Occipital lobe (tissue), 1 donor: ENCODE measurements at regions not wholly inside any gene's neighbourhood (a gene's known extent, or its start where the extent isn't known, plus 50 kb on each side); places are given as distances from the start of the nearest gene placed in this dataset.
"Not testable (repeated sequence)": the region's sequence is repeated elsewhere in the genome, so short reads cannot be mapped to it uniquely, and the experiment has no call there.

Source experiments
- DNase-seq: peaks from one replicate; lab custom pipeline; 2025; lab: John Stamatoyannopoulos, UW

DNA sequence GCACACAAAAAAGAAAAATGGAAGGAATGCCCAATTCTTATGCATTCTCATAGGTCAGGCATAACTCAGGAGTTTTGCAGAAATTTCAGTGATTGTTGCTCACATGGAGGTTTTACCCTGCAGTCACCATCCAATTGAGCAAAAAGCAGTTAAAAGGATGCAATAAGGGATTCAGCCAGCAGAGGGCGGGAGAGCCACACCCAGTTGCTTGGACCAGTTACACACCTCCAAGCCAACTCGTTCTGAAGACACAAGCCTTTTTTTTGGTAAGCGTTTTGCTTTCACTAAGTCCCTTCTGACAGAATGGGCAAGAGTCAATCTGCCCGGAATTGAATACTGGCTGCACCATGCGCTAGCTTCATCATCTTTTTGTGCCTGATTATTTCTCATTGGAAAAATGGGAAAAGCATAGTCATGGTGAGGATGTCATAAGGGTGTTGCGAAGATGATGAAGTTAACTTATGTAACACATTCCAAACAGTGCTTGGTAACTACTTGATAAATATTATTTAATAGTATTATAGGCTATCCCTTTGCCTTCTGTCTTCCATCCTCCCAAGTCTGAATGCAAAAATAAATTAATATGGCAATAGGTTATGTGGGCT is 154.4 kb upstream of the SGO1 start:
- DNase-seq: peak; percentile 30

DNA sequence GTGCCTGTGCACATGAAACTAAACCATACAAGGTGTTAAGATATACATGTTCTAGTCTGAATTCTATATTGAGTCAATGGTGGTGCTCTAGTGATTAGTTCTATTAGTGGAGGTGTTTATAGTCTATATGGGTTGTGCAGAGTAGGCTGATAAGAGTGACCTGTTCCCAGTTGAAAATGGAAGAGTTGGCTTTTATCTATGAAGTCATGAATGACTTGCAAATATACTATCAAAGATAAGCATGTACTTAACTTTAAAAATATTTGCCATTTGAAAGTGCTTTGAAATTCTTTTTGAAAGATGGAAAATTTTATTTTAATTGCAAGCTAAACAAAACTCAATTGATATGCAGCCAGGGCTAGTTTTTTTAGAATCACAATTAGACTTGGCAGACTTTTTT is 150.6 kb upstream of the SGO1 start:
- no peak for DNase-seq

DNA sequence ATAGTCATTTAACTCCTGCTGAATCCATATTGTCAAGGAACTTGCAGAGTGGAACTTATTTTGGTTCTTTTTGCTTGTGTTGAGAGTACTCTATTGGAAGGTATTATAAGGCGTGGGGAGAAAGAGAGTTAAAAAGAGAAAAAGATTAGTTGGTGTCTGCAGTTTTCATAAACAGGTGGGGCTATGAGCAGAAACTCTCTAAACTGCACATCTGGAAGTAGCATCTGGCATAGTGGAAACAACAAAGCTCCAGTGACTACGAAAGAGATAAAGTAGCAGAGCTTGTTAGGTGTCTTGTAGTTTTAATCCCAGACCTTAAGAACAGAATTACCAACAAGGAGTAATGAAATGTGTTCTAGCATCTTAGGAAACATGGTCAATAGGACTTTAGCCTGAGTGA is 148.8 kb upstream of the SGO1 start:
- no peak for DNase-seq

DNA sequence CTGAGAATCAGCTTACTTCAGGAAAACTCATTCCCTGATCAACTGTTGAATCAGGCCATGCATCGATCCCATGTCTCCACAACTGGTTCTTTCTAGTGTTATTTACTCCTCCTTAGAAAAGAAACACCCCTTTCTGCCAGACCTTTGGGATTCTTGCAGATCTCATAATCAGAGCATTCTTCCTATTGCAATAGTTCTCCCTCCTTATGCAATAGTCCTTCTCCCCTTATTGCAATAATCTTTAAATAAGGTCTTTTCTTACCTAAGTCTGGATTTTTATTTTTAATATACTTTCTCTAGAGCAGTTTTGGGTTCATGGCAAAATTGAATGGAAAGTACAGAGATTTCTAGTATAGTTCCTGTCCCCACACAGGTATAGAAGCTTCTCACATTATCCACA is 141.9 kb upstream of the SGO1 start:
- DNase-seq: no peak

DNA sequence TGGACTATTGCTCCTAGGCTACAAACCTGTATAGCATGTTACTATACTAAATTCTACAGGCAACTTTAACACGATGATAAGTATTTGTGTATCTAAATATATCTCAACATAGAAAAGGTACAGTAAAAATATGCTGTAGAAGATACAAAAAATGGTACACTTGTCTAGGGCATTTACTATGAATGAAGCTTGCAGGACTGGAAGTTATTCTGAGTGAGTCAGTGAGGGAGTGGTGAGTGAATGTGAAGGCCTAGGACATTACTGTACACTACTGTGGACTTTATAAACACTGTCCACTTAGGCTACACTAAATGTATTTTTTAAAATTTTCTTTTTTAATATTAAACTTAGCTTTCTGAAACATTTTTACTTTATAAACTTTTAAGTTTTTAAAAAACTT is 140.5 kb upstream of the SGO1 start:
- DNase-seq: no peak

DNA sequence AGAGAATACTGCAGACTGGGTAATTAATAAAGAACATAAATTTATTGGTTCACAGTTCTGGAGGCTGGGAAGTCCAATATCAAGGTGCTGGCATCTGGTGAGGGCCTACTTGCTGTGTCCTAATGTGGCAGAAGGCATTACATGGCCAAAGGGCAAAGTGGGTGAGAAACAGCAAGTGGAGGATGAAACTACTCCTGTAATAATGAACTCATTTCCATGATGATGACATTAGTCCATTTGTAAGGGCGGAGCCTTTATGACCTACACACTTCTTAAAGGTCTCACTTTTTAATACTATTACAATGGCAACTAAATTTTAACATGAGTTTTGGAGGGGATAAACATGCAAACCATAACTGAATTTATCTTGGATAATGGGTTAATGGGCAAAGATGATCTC is 139.6 kb upstream of the SGO1 start:
- no peak for DNase-seq

DNA sequence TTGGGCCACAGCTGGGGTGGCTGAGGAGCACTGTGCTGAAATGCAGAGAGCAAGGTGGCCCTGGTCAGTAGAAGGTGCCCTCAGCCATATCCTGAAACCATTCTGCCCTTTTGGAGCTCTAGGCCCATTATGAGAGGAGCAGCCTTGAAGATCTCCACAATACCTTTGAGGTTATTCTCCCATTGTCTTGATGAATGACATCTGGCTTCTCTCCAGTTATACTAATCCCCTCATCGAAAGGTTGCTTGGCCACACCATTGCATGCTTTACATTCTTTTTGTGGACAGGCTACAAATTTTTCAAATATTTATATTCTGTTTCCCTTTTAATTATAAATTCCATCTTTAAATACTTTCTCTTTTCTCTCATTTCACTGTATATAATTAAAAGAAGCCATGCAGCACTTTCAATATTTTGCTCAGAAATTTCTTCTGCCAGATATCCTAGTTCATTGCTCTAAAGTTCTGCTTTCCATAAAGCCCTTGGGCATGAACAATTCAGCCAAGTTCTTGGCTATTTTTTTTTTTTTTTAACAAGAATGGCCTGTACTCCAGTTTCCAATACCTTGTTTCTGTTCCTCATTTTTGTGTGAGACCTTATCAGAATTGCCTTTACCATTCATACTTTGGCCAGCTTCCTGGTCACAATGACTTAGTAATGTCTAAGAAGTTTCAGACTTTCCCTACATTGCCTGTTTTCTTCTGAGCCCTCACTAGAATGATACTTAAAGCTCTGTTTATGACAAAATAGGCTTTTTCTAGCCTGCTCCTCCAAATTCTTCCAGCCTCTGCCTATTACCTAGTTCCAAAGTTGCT is 138.9 kb upstream of the SGO1 start:
- DNase-seq: no peak

DNA sequence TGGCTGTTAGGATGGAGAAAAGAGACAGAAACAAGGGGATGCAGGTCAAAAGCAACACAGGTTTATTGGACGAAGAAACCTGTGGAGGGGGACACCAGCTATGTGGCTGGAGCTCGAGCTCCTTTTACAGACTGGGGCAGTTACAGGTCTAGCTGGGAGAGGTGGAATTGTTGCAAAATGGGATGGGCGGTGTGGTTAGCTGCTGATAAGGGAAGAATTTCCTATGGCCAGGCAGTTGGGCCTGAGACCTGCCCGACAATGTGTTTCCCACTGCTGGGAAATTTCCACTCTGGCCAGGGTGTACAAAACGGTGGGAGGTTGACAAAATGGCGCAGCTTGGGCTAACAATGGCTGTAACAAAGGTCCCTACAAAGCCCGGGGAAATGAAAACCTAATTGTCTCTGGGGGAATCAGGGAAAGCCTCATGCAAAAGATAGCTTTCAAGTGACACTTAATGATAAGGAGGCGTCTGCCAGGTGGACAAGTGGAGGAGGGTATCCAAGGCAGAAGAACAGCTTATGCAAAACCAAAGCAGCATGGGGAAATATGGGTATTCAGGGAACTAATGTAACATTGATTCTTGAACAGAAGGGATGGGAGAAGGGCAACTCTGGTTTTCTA is 137.4 kb upstream of the SGO1 start:
- DNase-seq: no peak

DNA sequence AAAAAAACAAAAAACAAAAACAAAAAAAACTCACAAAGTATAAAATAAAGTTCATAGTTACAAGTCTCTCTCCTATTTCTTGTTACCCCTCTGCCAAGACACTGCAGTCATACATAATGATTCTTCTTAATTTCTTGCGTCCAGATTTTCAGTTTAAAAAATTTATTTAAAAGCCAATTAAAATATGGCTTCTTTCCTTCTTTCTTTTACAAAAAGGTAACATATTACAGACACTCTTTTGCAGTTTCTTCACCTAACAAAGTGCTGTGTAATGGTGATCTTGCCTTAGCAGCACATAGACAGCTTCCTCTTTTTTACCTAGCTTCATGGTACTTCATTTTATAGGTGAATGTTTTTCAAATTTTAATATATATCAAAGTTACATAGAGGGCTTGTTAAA is 136.1 kb upstream of the SGO1 start:
- DNase-seq: no peak

DNA sequence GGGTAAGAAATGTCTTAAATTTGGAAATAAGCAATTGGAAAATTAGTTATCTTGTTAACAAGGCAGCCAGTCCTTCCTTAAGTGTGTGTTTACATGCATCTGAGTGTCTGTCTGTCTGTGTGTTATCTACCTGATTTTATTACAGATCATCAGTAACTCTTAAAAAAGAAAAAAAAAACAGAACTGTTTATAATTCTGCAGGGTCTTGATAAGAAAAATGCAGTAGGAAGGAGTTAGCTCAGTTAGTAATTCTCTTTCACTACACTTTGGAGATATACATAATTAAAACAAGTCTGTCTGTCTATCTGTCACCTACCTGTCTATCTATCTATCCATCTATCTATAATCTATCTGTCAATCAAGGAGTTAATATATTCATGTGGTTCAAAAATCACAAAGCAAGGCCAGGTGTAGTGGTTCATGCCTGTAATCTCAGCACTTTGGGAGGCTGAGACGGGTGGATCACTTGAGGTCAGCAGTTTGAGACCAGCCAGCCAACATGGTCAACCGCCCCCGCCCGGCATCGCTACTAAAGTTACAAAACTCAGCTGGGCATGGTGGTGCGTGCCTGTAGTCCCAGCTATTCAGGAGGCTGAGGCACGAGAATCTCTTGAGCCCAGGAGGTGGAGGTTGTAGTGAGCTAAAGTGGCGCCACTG is 135.5 kb upstream of the SGO1 start:
- DNase-seq: no peak

DNA sequence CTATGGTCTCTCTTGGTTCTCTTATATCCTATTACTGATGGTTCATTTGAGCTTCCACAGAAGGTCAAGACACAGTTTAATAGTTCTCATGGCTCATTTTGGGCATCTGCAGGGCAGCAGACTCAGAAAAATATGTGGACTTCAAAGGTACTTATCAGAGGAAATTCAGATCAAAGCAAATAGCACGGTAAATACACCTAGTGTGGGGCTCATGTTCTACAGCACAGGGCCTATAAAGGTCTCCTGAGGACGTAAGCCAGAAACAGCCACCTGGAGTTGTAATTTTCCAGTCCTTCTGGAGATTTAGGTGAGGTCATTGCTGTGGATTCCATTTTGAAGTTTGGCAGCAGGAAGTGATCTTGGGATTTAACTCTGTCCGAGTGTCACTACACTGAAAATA is 134.5 kb upstream of the SGO1 start:
- DNase-seq: no peak

DNA sequence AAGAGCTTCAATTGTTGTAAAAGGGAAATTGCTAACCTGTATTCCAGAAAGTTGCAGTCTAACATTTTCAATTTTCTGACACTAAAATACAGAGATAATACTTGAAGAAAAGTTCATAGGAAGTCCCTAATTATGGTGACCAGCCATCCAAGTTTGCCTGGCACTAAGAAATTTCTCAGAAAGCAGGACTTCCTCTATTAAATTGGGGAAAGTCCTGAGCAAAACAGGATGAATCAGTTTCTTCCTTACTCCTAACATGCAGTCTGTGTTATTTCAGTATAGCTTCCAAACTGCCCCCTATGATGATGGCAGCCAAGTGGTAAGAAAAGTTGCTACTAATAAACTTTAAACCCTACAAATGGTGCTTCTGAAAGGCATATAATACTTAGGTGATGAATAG is 133.5 kb upstream of the SGO1 start:
- DNase-seq: no peak

DNA sequence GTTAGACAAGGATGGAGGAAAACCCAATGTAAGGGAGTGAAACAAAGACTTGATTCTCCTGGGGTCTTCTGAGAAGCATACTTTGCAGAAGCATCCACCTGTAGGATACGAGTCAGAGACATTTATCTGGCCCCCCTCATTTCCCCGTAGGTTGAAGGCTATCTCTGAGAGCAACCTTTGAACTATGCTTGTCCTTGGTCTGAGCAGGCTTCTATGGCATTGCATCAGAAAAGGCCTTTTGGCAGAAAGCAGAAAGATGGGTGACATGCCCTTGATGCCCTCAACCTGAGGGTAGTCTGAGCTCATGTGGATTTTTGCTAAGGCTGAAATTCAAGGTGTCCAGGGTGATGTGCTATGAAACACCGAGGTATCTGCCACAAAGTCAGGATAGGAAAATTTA is 131.6 kb upstream of the SGO1 start:
- no peak for DNase-seq

DNA sequence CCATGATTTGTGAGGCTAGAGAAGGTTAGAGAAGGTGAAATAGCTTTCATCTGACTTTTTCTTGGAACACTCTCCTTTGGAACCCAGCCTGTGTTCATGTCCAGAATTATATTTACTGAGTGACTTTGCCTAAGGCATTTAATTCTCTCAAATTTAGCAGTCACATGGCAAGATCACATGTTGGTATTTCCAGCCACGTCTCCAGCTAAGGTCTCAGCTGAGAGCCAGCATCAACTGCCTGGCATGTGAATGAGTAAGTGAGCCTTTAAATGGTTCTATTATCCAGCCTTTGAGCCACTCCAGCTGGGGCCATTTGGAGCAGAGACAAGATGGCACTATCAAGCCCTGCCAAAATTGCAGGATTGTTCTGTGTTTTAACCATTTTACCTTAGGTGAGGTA is 130.2 kb upstream of the SGO1 start:
- DNase-seq: no peak

DNA sequence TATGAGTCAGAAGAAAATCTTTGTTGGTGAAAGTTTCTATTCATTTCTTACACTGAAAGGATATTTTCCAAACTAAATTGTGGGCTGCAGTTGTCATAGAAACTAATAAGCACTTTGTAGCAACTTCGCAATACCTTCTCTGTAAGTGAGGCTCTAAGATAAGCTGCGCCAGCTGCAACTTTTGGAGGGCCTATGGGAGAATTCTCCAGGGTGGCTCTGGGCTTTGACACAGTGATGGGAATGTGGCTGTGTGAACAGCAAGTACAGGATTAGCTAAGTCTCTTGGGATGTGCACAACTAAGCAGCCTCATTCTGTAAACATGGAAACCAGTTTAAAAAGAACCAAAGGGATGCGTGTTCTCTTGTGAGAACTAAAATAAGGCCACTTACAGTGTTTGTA is 124.6 kb upstream of the SGO1 start:
- DNase-seq: no peak

DNA sequence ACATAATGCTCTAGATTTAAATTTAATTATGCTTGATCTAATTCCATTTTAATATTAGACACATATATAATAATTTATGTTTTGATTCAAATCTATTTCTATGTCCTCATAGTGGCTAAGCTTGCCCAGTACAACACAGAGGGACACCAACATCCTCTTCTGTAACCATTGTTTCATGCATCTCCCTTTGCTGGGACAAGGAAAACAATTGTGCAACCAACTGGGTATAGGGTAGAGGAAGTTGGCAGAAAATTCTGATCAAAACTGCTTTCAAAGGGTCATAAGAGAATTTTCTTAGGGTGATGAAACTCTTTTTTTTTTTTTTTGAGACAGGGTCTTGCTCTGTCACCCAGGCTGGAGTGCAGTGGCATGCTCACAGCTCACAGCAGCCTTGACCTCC is 121.4 kb upstream of the SGO1 start:
- DNase-seq: no peak

DNA sequence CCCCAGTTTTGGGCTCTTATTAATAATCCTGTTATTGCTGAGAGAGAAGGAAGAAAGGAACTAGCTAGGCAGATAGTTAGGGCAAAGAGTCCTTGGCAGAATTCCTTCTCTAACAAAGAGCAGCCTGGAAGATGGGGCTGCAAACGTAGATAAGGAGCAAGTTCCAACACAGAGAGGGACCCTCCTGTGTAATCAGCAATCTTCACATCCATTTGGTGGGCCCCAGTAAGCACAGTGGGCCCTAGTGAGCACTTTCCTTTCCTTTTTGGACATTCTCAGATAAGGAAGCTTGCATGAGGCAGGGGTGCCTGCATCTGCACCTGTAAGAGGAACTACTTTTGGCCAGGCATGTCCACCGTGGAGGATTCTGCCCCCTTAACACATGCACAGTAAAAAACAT is 119.6 kb upstream of the SGO1 start:
- DNase-seq: no peak

DNA sequence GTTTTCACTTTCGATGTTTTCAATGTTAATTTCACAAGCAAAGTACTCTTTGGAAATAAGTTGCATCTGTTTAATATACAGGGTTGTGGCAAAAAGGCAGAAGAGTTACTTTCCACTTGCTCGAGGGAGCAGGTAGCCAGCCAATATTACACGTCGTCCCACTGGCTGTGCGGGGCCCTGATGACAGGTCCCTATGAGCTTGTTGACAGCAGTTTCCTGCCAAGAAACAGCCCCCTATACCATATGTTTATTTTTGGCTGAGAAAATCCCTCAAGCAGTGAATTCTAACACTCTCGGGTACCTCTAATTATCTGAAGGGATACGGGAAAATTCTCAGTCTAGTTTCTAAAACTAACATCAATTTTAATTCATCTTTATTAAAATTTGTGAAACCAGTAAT is 116.8 kb upstream of the SGO1 start:
- no peak for DNase-seq

DNA sequence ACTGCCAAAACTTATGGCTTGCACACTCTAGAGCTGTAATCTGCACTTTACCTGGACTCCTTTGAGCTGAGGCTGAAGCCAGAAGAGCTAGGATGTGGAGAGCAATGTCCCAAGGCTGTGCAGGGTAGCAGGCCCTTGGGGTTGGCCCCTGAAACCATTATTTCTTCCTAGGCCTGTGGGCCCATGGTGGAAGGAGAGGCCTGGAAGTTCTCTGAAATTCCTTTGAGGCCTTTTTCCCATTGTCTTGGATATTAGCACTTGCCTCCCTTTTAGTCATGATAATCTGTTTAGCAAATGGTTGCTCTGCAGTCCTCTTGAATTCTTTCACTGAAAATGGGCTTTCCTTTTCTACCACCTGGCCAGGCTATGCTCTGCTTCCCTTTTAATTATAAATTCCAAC is 102.0 kb upstream of the SGO1 start:
- DNase-seq: no peak

DNA sequence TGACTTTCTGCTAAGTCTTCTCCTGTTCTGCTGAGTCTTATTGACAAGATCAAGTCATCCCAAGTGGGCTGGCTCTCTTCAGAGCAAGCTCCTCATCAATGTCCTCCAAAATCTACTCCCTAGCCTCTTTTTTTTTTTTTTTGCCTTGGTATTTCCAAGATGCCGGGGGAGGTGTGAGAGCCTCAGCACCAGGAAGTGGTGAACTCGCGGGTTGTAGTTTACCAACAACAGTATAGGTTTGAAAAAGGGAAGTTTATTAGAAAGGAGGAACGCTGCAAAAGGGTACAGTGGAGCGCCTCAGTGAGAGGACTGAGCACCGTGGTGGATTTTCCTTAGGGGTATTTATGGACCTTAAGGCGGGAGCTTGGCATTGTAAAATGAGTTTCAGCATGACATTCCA is 94.3 kb upstream of the SGO1 start:
- DNase-seq: no peak

DNA sequence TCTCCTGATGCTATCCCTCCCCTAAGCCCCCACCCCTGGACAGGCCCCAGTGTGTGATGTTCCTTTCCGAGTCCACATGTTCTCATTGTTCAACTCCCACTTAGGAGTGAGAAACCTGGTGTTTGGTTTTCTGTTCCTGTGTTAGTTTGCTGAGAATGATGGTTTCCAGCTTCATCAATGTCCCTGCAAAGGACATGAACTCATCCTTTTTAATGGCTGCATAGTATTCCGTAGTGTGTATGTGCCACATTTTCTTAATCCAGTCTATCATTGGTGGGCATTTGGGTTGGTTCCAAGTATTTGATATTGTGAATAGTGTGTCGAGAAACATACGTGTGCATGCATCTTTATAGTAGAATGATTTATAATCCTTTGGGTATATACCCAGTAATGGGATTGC is 80.0 kb upstream of the SGO1 start:
- DNase-seq: not testable (repeated sequence)

DNA sequence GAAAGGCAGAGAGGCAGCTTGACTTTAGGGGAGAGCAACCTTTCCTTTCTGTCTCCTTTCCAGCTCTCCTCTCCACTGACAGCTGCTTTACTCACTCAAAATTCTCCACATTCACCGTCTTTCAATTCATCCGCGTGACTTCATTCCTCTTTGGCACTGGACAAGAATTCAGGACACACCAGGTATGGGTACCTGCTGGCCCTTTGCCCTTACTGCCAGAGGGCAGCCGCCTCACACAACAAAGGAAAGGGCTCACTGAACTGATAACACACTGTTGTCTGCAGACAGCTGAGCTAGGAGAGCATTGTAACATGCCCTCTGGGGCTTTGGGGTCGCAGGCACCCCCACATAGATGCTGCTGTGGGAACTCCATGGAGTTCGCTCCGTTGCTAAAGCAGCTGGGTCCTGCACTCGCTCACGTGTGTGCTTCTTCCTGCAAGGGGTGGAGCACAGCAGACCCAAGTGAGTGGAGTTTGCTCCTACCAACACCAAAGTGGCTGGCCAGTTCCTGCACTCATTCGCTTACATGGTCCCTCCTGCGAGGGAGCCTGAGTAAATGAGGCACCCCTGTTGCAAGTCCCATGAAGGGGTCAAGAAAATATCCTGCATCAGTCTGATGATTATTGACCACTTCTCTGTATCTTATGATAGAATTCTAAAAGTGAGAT is 79.0 kb upstream of the SGO1 start:
- DNase-seq: no peak
